SK-N-SH treated with all-trans-retinoic acid at 6 μM for 48 hours (cell line): ENCODE measurements at regions not wholly inside any gene's neighbourhood (a gene's known extent, or its start where the extent isn't known, plus 50 kb on each side); places are given as distances from the start of the nearest gene placed in this dataset.

Source experiments
- ATAC-seq: fragments of 200-7000 bp; cut with Tn5 transposase; 3 replicates; pipeline ENCODE4 v1.9.1; 2020; ENCODE audit warnings: mild to moderate bottlenecking, moderate library complexity
- BACH2 ChIP-seq: fragments of 250-450 bp; sonication (Bioruptor Pico); IDR thresholded peaks from 2 replicates; pipeline ENCODE4 v1.9.0; 2021; ENCODE audit warnings: mild to moderate bottlenecking, borderline replicate concordance
- CSDC2 ChIP-seq: fragments of 250-450 bp; sonication (Bioruptor Pico); IDR thresholded peaks from 2 replicates; pipeline ENCODE4 v1.5.0; 2020; ENCODE audit warnings: mild to moderate bottlenecking, moderate library complexity
- ESRRG ChIP-seq: fragments of 250-450 bp; sonication (Bioruptor Pico); IDR thresholded peaks from 2 replicates; pipeline ENCODE4 v1.6.1; 2021; ENCODE audit warnings: mild to moderate bottlenecking
- GLIS3 ChIP-seq: fragments of 250-450 bp; sonication (Bioruptor Pico); IDR thresholded peaks from 2 replicates; pipeline ENCODE4 v1.5.0; 2020; ENCODE audit warnings: mild to moderate bottlenecking, moderate library complexity
- ISL1 ChIP-seq: fragments of 250-450 bp; sonication (Bioruptor Pico); IDR thresholded peaks from 2 replicates; pipeline ENCODE4 v2.1.2; 2022; ENCODE audit warnings: mild to moderate bottlenecking, moderate library complexity
- OSR1 ChIP-seq: fragments of 250-450 bp; sonication (Bioruptor Pico); IDR thresholded peaks from 2 replicates; pipeline ENCODE4 v1.8.0; 2022; ENCODE audit warnings: moderate library complexity, mild to moderate bottlenecking, inconsistent platforms
- PPARA ChIP-seq: fragments of 250-450 bp; sonication (Bioruptor Pico); IDR thresholded peaks from 2 replicates; pipeline ENCODE4 v1.5.0; 2020; ENCODE audit warnings: mild to moderate bottlenecking, borderline replicate concordance
- RARB ChIP-seq: fragments of 250-450 bp; sonication (Bioruptor Pico); IDR thresholded peaks from 2 replicates; pipeline ENCODE4 v1.8.0; 2021; ENCODE audit warnings: mild to moderate bottlenecking, moderate library complexity
- SNAI2 ChIP-seq: fragments of 250-450 bp; sonication (Bioruptor Pico); IDR thresholded peaks from 2 replicates; pipeline ENCODE4 v1.5.0; 2020; ENCODE audit warnings: mild to moderate bottlenecking, moderate library complexity
- TCF4 ChIP-seq: fragments of 250-450 bp; sonication (Bioruptor Pico); IDR thresholded peaks from 2 replicates; pipeline ENCODE4 v1.8.0; 2021; ENCODE audit warnings: mild to moderate bottlenecking, moderate library complexity, borderline replicate concordance
- ZC3H10 ChIP-seq: fragments of 250-450 bp; sonication (Bioruptor Pico); IDR thresholded peaks from 2 replicates; pipeline ENCODE4 v1.5.1; 2021; ENCODE audit warnings: mild to moderate bottlenecking, moderate library complexity
- ZFP30 ChIP-seq: fragments of 450-650 bp; formaldehyde crosslinking; IDR thresholded peaks from 2 replicates; pipeline ENCODE4 v1.5.0; 2022; ENCODE audit warnings: mild to moderate bottlenecking, moderate library complexity
- ZNF565 ChIP-seq: fragments of 450-650 bp; formaldehyde crosslinking; conservative IDR thresholded peaks from 2 replicates; pipeline ENCODE4 v1.5.0; 2020; ENCODE audit warnings: low read depth, mild to moderate bottlenecking, moderate library complexity
- ZNF70 ChIP-seq: fragments of 450-650 bp; formaldehyde crosslinking; IDR thresholded peaks from 2 replicates; pipeline ENCODE4 v1.5.0; 2020; ENCODE audit warnings: mild to moderate bottlenecking, moderate library complexity
- ZNF8 ChIP-seq: fragments of 450-650 bp; formaldehyde crosslinking; IDR thresholded peaks from 2 replicates; pipeline ENCODE4 v1.5.0; 2020; ENCODE audit warnings: mild to moderate bottlenecking, moderate library complexity
- TF ChIP-seq, protein P1 (sequence below): fragments of 250-450 bp; sonication (Bioruptor Pico); IDR thresholded peaks from 2 replicates; pipeline ENCODE4 v1.5.1; 2021; ENCODE audit warnings: mild to moderate bottlenecking, moderate library complexity
- TF ChIP-seq, protein P2 (sequence below): fragments of 250-450 bp; sonication (Bioruptor Pico); IDR thresholded peaks from 2 replicates; pipeline ENCODE4 v1.8.0; 2021; ENCODE audit warnings: low read depth, mild to moderate bottlenecking, moderate library complexity, borderline replicate concordance
- TF ChIP-seq, protein P3 (sequence below): fragments of 250-450 bp; sonication (Bioruptor Pico); IDR thresholded peaks from 2 replicates; pipeline ENCODE4 v1.5.0; 2020; ENCODE audit warnings: mild to moderate bottlenecking, moderate library complexity

DNA sequence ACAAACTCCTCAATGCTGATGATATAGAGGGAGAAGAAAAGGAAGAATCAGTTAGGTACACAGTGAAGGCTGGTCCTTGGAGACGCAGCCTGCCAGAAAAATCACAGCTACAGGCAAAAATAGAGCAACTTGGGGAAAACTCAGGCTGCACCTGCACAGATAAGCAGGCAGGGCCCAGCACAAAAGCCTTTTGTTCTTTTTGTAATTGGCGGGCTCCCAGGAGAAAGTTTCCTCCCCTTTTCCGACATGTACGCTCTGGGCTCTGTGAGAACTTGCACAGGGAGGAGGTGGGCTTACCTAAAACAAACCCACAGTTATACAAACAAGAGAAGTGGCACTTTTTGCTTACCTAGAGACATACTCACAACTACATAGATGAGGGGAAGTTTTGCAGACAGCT is 813.4 kb upstream of the EPHA6 start (continued):
- no peak for TF ChIP-seq ZNF565
- TF ChIP-seq ZNF8 (CRISPR knock-in tag), result no peak

DNA sequence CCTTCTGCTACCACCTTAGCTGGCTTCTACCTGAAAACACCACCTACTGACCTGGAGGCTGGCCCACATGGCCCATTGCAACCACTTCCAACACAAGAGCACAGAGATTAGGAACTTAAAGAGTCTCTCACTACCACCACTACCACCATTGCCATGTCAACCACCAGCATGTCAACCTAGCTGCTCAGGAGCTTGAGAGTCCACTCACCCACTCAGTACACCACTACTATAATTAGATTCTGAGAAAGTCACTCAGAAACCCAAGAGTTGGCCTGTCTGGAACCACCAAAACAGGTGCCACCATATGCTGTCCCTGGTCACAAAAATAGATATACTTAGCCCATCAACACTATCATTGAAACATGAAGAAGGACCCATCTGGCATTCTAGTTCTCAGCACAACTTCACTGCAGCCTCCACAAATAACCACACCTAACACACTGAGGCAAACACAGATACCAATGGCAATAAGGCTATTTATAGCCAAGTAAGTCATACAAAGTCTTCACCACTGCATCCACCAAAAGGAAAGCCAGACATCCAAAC is 806.7 kb upstream of the EPHA6 start:
- ATAC-seq, result no peak
- no peak for TF ChIP-seq ISL1 (CRISPR knock-in tag)
- no peak for TF ChIP-seq OSR1
- TF ChIP-seq ZFP30 (CRISPR knock-in tag), result no peak
- TF ChIP-seq, protein P1, sequence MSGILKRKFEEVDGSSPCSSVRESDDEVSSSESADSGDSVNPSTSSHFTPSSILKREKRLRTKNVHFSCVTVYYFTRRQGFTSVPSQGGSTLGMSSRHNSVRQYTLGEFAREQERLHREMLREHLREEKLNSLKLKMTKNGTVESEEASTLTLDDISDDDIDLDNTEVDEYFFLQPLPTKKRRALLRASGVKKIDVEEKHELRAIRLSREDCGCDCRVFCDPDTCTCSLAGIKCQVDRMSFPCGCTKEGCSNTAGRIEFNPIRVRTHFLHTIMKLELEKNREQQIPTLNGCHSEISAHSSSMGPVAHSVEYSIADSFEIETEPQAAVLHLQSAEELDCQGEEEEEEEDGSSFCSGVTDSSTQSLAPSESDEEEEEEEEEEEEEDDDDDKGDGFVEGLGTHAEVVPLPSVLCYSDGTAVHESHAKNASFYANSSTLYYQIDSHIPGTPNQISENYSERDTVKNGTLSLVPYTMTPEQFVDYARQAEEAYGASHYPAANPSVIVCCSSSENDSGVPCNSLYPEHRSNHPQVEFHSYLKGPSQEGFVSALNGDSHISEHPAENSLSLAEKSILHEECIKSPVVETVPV (CRISPR knock-in tag), result no peak
- TF ChIP-seq ESRRG, result no peak
- TF ChIP-seq, protein P2, sequence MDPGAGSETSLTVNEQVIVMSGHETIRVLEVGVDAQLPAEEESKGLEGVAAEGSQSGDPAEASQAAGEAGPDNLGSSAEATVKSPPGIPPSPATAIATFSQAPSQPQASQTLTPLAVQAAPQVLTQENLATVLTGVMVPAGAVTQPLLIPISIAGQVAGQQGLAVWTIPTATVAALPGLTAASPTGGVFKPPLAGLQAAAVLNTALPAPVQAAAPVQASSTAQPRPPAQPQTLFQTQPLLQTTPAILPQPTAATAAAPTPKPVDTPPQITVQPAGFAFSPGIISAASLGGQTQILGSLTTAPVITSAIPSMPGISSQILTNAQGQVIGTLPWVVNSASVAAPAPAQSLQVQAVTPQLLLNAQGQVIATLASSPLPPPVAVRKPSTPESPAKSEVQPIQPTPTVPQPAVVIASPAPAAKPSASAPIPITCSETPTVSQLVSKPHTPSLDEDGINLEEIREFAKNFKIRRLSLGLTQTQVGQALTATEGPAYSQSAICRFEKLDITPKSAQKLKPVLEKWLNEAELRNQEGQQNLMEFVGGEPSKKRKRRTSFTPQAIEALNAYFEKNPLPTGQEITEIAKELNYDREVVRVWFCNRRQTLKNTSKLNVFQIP, result no peak
- TF ChIP-seq BACH2, result no peak
- TF ChIP-seq ZC3H10, result no peak
- no peak for TF ChIP-seq PPARA (CRISPR knock-in tag)
- TF ChIP-seq CSDC2, result no peak
- TF ChIP-seq RARB (CRISPR knock-in tag), result no peak
- TF ChIP-seq, protein P3, sequence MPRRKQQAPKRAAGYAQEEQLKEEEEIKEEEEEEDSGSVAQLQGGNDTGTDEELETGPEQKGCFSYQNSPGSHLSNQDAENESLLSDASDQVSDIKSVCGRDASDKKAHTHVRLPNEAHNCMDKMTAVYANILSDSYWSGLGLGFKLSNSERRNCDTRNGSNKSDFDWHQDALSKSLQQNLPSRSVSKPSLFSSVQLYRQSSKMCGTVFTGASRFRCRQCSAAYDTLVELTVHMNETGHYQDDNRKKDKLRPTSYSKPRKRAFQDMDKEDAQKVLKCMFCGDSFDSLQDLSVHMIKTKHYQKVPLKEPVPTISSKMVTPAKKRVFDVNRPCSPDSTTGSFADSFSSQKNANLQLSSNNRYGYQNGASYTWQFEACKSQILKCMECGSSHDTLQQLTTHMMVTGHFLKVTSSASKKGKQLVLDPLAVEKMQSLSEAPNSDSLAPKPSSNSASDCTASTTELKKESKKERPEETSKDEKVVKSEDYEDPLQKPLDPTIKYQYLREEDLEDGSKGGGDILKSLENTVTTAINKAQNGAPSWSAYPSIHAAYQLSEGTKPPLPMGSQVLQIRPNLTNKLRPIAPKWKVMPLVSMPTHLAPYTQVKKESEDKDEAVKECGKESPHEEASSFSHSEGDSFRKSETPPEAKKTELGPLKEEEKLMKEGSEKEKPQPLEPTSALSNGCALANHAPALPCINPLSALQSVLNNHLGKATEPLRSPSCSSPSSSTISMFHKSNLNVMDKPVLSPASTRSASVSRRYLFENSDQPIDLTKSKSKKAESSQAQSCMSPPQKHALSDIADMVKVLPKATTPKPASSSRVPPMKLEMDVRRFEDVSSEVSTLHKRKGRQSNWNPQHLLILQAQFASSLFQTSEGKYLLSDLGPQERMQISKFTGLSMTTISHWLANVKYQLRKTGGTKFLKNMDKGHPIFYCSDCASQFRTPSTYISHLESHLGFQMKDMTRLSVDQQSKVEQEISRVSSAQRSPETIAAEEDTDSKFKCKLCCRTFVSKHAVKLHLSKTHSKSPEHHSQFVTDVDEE (CRISPR knock-in tag), result no peak
- no peak for TF ChIP-seq ZNF565
- TF ChIP-seq TCF4 (CRISPR knock-in tag), result no peak
- TF ChIP-seq ZNF8 (CRISPR knock-in tag), result no peak
- no peak for TF ChIP-seq SNAI2 (CRISPR knock-in tag)
- TF ChIP-seq GLIS3 (CRISPR knock-in tag), result no peak

DNA sequence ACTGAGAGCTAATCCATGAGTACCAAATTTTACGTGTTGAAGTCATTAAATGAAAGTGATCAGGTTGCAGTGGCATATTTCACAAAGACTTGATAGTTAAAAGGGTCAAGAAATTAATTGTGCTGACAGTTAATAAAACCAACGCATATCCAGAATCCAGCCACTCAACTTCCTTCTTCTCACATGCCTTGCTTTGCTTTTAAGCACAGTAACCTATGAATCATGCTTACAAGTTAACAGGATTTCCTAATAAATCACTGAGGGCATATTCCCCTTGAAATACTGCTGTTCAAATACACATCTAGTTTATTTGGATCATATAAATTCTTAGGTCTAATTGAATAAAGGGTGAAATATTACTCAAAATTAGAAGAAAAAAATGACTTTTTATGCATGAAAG is 801.5 kb upstream of the EPHA6 start:
- ATAC-seq, result no peak

More for the DNA sequence above, 801.5 kb upstream of the EPHA6 start:
- TF ChIP-seq SNAI2 (CRISPR knock-in tag) (no peak), PPARA (CRISPR knock-in tag) (no peak), ESRRG (no peak), ZNF70 (no peak)
- TF ChIP-seq, protein P3 (CRISPR knock-in tag), result no peak
- TF ChIP-seq, protein P1 (CRISPR knock-in tag), result no peak
- TF ChIP-seq, all 23 proteins: peak for 0
